GM12878 (cell line): ENCODE measurements at regions not wholly inside any gene's neighbourhood (a gene's known extent, or its start where the extent isn't known, plus 50 kb on each side); places are given as distances from the start of the nearest gene placed in this dataset.

Experiments used
- ATAC-seq: fragments of 200-7000 bp; cut with Tn5 transposase; 3 replicates; pipeline ENCODE4 v1.9.1; 2020; ENCODE audit warnings: mild to moderate bottlenecking, moderate library complexity
- BruUV-seq: library from RNA; stranded (reverse); fragments of 400-500 nt; replicated peaks from 2 replicates; lab custom pipeline; 2021; lab: Mats Ljungman, UMichigan
- CTCF ChIA-PET: fragments of 300-600 bp; sonication (Branson Sonifier 250); formaldehyde crosslinking; extraction: SDS; loops from one replicate; lab custom pipeline; 2021; ENCODE audit warnings: inconsistent platforms; lab: Yijun Ruan, JAX
- POLR2A ChIA-PET: fragments of 350-600 bp; formaldehyde crosslinking; extraction: SDS; loops from one replicate; lab custom pipeline; 2021; ENCODE audit warnings: inconsistent platforms; lab: Charles Lee
- RAD21 ChIA-PET: fragments of 300-600 bp; sonication (Branson Sonifier 250); formaldehyde crosslinking; loops from one replicate; lab custom pipeline; 2023; ENCODE audit warnings: antibody characterized with exemption; ENCODE audit not compliant: unreplicated experiment; lab: Charles Lee
- SMC1A ChIA-PET: fragments of 300-600 bp; sonication (Branson Sonifier 250); formaldehyde crosslinking; loops from one replicate; lab custom pipeline; 2023; ENCODE audit not compliant: unreplicated experiment, uncharacterized antibody; lab: Charles Lee
- DNase-seq: peaks from one replicate; pipeline ENCODE4 v3.0.0-alpha.2; 2011; ENCODE audit warnings: low read depth, low spot score
- FAIRE-seq: peaks from 3 replicates; lab custom pipeline; 2011; peaks lifted over from hg19 to GRCh38; lab: Jason Lieb, UNC
- H2AFZ ChIP-seq: 2 replicates; pipeline ENCODE4 v1.6.0; 2011; ENCODE audit warnings: low read depth, low read length, control low read depth; ENCODE audit not compliant: control insufficient read depth
- H3K27ac ChIP-seq: 2 replicates; pipeline ENCODE4 v1.5.1; 2011; ENCODE audit warnings: control low read depth; ENCODE audit not compliant: control insufficient read depth, insufficient read depth
- H3K27me3 ChIP-seq, 2 experiments: replicated peaks in 1 of 2; 2 replicates each; pipeline versions ENCODE4 v1.6.0 to v1.6.1; 2011; ENCODE audit warnings: low read length in 1 of 2; ENCODE audit not compliant: control insufficient read depth in 2 of 2, insufficient read depth in 2 of 2
- H3K36me3 ChIP-seq, 2 experiments: 2 replicates each; pipeline ENCODE4 v1.5.1; 2011; ENCODE audit warnings: low read length in 1 of 2; ENCODE audit not compliant: control insufficient read depth in 2 of 2, insufficient read depth in 2 of 2
- H3K4me1 ChIP-seq: 2 replicates; pipeline ENCODE4 v1.6.1; 2011; ENCODE audit warnings: mild to moderate bottlenecking, low read length, moderate library complexity, mixed read lengths; ENCODE audit not compliant: control insufficient read depth, insufficient read depth
- H3K4me2 ChIP-seq: 2 replicates; pipeline ENCODE4 v1.6.0; 2011; ENCODE audit warnings: control low read depth; ENCODE audit not compliant: control insufficient read depth, insufficient read depth
- H3K4me3 ChIP-seq: fragments of 200-600 bp; sonication (generic); 2 replicates; pipeline ENCODE4 v1.5.1; 2016
- H3K79me2 ChIP-seq: 2 replicates; pipeline ENCODE4 v1.6.0; 2011; ENCODE audit warnings: low read length; ENCODE audit not compliant: control insufficient read depth, insufficient read depth
- H3K9ac ChIP-seq: 2 replicates; pipeline ENCODE4 v1.8.0; 2011; ENCODE audit warnings: low read length, control low read depth, mixed read lengths; ENCODE audit not compliant: control insufficient read depth, insufficient read depth
- H3K9me3 ChIP-seq: replicated peaks from 3 replicates; pipeline ENCODE4 v1.5.1; 2011; ENCODE audit warnings: mild to moderate bottlenecking, low read length; ENCODE audit not compliant: control insufficient read depth, insufficient read depth
- H4K20me1 ChIP-seq: 2 replicates; pipeline ENCODE4 v1.6.0; 2011; ENCODE audit not compliant: control insufficient read depth, insufficient read depth
- BCLAF1 ChIP-seq: fragments of 450-650 bp; IDR thresholded peaks from 2 replicates; pipeline ENCODE4 v1.6.1; 2017; ENCODE audit warnings: antibody characterized with exemption, mild to moderate bottlenecking, moderate library complexity
- CBX3 ChIP-seq: fragments of 200-600 bp; sonication (generic); IDR thresholded peaks from 2 replicates; pipeline ENCODE4 v1.6.1; 2016; ENCODE audit warnings: low read depth, borderline replicate concordance
- CBX5 ChIP-seq: sonication (generic); IDR thresholded peaks from 2 replicates; pipeline ENCODE4 v1.6.1; 2016; ENCODE audit warnings: low read depth, moderate library complexity, mild to moderate bottlenecking, inconsistent platforms
- NKRF ChIP-seq: fragments of 450-650 bp; conservative IDR thresholded peaks from 2 replicates; pipeline ENCODE4 v1.6.1; 2017; ENCODE audit warnings: mild to moderate bottlenecking, moderate library complexity
- SPI1 ChIP-seq: IDR thresholded peaks from 2 replicates; pipeline ENCODE4 v1.6.1; 2011; ENCODE audit warnings: low read depth, mild to moderate bottlenecking, low read length, moderate library complexity, borderline replicate concordance; ENCODE audit not compliant: insufficient read depth
- TCF7 ChIP-seq: IDR thresholded peaks from 2 replicates; pipeline ENCODE4 v1.6.1; 2014; ENCODE audit warnings: antibody characterized with exemption, borderline replicate concordance
- ZNF217 ChIP-seq: fragments of 450-650 bp; IDR thresholded peaks from 2 replicates; pipeline ENCODE4 v1.6.1; 2017; ENCODE audit warnings: antibody characterized with exemption, mild to moderate bottlenecking
- ZNF24 ChIP-seq: fragments of 450-650 bp; IDR thresholded peaks from 2 replicates; pipeline ENCODE4 v1.6.1; 2017; ENCODE audit warnings: antibody characterized with exemption, mild to moderate bottlenecking
- ZNF622 ChIP-seq: fragments of 450-650 bp; IDR thresholded peaks from 2 replicates; pipeline ENCODE4 v1.6.1; 2017; ENCODE audit warnings: mild to moderate bottlenecking, inconsistent platforms
- WGBS: methylation state at CpG from one replicate; pipeline ENCODE4 v1.1.6; 2016; ENCODE audit warnings: low lambda C conversion rate; ENCODE audit not compliant: insufficient replicate concordance, insufficient coverage; ENCODE audit errors: missing lambda C conversion rate; 5-methylcytosine and 5-hydroxymethylcytosine counted together
- in situ Hi-C: fragments of 300-500 bp; cut with MboI; formaldehyde crosslinking; loops from 9 replicates; pipeline ENCODE4 v1.14.3; 2018; ENCODE audit warnings: mixed read lengths
- intact Hi-C: fragments of 100-400 bp; cut with micrococcal nuclease; formaldehyde crosslinking; loops from one replicate; pipeline ENCODE4 v1.14.2; 2022; ENCODE audit not compliant: unreplicated experiment
- TF ChIP-seq, protein P1 (sequence below): IDR thresholded peaks from 2 replicates; pipeline ENCODE4 v1.6.1; 2012; ENCODE audit warnings: mild to moderate bottlenecking, low read depth, low read length
- TF ChIP-seq, protein P2 (sequence below): fragments of 450-650 bp; IDR thresholded peaks from 2 replicates; pipeline ENCODE4 v1.6.1; 2018; ENCODE audit warnings: mild to moderate bottlenecking, low read depth, moderate library complexity; ENCODE audit not compliant: partially characterized antibody

DNA sequence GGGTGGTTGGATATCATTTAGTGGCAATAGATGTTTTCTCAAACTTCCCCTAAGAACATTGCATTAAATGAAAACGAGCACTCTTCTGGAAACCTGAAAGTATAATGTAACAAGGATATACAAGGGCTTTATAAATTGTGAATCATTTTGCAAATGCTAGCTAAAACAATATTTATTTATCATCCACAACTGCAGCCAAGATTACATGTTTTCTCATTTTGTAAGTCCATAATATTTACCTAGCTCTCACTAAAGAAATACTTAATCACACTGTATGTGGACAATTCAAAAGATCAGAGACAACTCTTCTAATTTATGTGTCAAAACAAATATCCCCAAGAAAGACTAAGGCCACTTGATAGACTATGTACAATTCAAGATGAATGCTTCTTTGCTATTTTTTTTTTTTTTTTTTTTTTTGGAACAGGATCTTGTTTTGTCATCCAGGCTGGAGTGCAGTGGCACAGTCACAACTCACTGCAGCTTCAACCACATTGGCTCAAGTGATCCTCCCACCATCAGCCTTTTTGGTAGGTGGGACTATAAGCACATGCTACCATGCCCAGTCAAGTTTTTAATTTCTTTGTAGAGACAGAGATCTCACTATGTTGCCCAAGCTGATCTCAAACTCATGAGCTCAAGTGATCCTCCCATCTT lies 427.7 kb upstream of the THBS1 start:
- H3K79me2 ChIP-seq, result no peaks in the 10 kb centered on the region
- in situ Hi-C loops (no loop called here), intact Hi-C loops (no loop called here)
- no peaks in the 10 kb centered on the region for H3K4me1 ChIP-seq
- H3K27ac ChIP-seq, result no peak overlapping the region
- ChIA-PET CTCF (interaction anchor here (0.6 kb wide), 2 partner anchors 461 to 1327 kb away, joined by 4 read pairs; no protein-coding TSS in a partner anchor), RAD21 (interaction anchor here (0.9 kb wide), 1 partner anchor 501 kb away, joined by 3 read pairs; no protein-coding TSS in a partner anchor), POLR2A (interaction anchor here (0.6 kb wide), 1 partner anchor 22 kb away, joined by 3 read pairs; no protein-coding TSS in a partner anchor), SMC1A (interaction anchor here (0.6 to 1.7 kb wide), 3 partner anchors 8 to 331 kb away, joined by 3 to 6 read pairs (median 4); no protein-coding TSS in a partner anchor)
- BruUV-seq, result no TSS peak
- H4K20me1 ChIP-seq, result no peaks in the 10 kb centered on the region
- no peak overlapping the region for H3K9ac ChIP-seq
- DNase-seq, result no peak
- H3K36me3 ChIP-seq, result no peaks in the 10 kb centered on the region
- no peak overlapping the region for H3K4me3 ChIP-seq
- no peak for ATAC-seq
- H3K27me3 ChIP-seq, result no peaks in the 10 kb centered on the region
- no peak for FAIRE-seq
- no peaks in the 10 kb centered on the region for H3K9me3 ChIP-seq
- WGBS, result 0% methylated on average over 1 of the region's 1 CpG
- no peak overlapping the region for H3K4me2 ChIP-seq
- no peak overlapping the region for H2AFZ ChIP-seq
- no peak for TF ChIP-seq CBX3
- TF ChIP-seq, protein P1, sequence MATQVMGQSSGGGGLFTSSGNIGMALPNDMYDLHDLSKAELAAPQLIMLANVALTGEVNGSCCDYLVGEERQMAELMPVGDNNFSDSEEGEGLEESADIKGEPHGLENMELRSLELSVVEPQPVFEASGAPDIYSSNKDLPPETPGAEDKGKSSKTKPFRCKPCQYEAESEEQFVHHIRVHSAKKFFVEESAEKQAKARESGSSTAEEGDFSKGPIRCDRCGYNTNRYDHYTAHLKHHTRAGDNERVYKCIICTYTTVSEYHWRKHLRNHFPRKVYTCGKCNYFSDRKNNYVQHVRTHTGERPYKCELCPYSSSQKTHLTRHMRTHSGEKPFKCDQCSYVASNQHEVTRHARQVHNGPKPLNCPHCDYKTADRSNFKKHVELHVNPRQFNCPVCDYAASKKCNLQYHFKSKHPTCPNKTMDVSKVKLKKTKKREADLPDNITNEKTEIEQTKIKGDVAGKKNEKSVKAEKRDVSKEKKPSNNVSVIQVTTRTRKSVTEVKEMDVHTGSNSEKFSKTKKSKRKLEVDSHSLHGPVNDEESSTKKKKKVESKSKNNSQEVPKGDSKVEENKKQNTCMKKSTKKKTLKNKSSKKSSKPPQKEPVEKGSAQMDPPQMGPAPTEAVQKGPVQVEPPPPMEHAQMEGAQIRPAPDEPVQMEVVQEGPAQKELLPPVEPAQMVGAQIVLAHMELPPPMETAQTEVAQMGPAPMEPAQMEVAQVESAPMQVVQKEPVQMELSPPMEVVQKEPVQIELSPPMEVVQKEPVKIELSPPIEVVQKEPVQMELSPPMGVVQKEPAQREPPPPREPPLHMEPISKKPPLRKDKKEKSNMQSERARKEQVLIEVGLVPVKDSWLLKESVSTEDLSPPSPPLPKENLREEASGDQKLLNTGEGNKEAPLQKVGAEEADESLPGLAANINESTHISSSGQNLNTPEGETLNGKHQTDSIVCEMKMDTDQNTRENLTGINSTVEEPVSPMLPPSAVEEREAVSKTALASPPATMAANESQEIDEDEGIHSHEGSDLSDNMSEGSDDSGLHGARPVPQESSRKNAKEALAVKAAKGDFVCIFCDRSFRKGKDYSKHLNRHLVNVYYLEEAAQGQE, result no peak
- TF ChIP-seq ZNF217, result no peak
- TF ChIP-seq SPI1, result no peak
- TF ChIP-seq, protein P2, sequence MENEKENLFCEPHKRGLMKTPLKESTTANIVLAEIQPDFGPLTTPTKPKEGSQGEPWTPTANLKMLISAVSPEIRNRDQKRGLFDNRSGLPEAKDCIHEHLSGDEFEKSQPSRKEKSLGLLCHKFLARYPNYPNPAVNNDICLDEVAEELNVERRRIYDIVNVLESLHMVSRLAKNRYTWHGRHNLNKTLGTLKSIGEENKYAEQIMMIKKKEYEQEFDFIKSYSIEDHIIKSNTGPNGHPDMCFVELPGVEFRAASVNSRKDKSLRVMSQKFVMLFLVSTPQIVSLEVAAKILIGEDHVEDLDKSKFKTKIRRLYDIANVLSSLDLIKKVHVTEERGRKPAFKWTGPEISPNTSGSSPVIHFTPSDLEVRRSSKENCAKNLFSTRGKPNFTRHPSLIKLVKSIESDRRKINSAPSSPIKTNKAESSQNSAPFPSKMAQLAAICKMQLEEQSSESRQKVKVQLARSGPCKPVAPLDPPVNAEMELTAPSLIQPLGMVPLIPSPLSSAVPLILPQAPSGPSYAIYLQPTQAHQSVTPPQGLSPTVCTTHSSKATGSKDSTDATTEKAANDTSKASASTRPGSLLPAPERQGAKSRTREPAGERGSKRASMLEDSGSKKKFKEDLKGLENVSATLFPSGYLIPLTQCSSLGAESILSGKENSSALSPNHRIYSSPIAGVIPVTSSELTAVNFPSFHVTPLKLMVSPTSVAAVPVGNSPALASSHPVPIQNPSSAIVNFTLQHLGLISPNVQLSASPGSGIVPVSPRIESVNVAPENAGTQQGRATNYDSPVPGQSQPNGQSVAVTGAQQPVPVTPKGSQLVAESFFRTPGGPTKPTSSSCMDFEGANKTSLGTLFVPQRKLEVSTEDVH, result no peak
- TF ChIP-seq BCLAF1, result no peak
- no peak for TF ChIP-seq ZNF622
- no peak for TF ChIP-seq NKRF
- TF ChIP-seq ZNF24, result no peak
- no peak for TF ChIP-seq TCF7
- no peak for TF ChIP-seq CBX5
